Kidney (tissue), 13 donors: ENCODE measurements at regions not wholly inside any gene's neighbourhood (a gene's known extent, or its start where the extent isn't known, plus 50 kb on each side); places are given as distances from the start of the nearest gene placed in this dataset.

Source experiments
- DNase-seq, 5 donors: peaks; one replicate each; pipeline ENCODE4 v3.0.0-alpha.2; 2013 to 2020
- FAIRE-seq: peaks from 2 replicates; lab custom pipeline; 2012; peaks lifted over from hg19 to GRCh38; lab: Jason Lieb, UNC
- H3K27ac ChIP-seq, 2 donors: one replicate each; pipeline ENCODE4 v1.7.0; 2013; ENCODE audit warnings: low read depth in 2 of 2, low read length in 2 of 2, inconsistent platforms in 1 of 2
- H3K27me3 ChIP-seq: one replicate; pipeline ENCODE4 v1.7.1; 2013; ENCODE audit warnings: low read length, inconsistent platforms; ENCODE audit not compliant: control insufficient read depth, insufficient read depth
- H3K36me3 ChIP-seq, 3 donors: one replicate each; pipeline versions ENCODE4 v1.7.0 to v1.7.1; 2013; ENCODE audit warnings: low read length in 3 of 3, control low read depth in 1 of 3, inconsistent platforms in 1 of 3; ENCODE audit not compliant: insufficient read depth in 3 of 3, control insufficient read depth in 2 of 3
- H3K4me1 ChIP-seq, 3 donors: one replicate each; pipeline versions ENCODE4 v1.7.0 to v1.7.1; 2013; ENCODE audit warnings: low read length in 3 of 3, inconsistent platforms in 1 of 3, low read depth in 1 of 3; ENCODE audit not compliant: control insufficient read depth in 2 of 3, insufficient read depth in 2 of 3
- H3K4me3 ChIP-seq, 3 donors: one replicate each; pipeline versions ENCODE4 v1.7.0 to v1.8.1; 2013; ENCODE audit warnings: low read length in 3 of 3, control low read depth in 1 of 3, inconsistent platforms in 1 of 3
- H3K9ac ChIP-seq, 3 donors: one replicate each; pipeline versions ENCODE4 v1.7.0 to v1.7.1; 2013; ENCODE audit warnings: low read length in 3 of 3, control low read depth in 1 of 3, inconsistent platforms in 1 of 3
- H3K9me3 ChIP-seq, 3 donors: one replicate each; pipeline versions ENCODE4 v1.7.0 to v1.7.1; 2013; ENCODE audit warnings: low read length in 3 of 3, control low read depth in 1 of 3, inconsistent platforms in 1 of 3; ENCODE audit not compliant: control insufficient read depth in 2 of 3, insufficient read depth in 1 of 3
- CTCF ChIP-seq: IDR thresholded peaks from 3 replicates; pipeline ENCODE4 v1.5.1; 2012; ENCODE audit warnings: mild to moderate bottlenecking, moderate library complexity, borderline replicate concordance; ENCODE audit not compliant: insufficient read depth; ENCODE audit errors: extremely low read depth
- intact Hi-C: fragments of 100-400 bp; cut with DNase I; formaldehyde crosslinking; loops from one replicate; pipeline ENCODE4 v1.11.1; 2022
- donor health status: control.
- donor health status: control.
- donor health status: control.
- donor health status: control.
- donor health status: control.
- donor health status: DM: yes; HTN: yes; CAD: no.
- donor health status: Normal renal cell carcinoma (clear cell type).

GRCh38 chr15:29566914-29567313 is 255.4 kb downstream of the TJP1 start:
- no peak for DNase-seq
- intact Hi-C loops, result no loop called here
- FAIRE-seq, result no peak
- Histone ChIP-seq H3K4me1 (peaks cover 0 to 2% (median 0%) of the 10 kb centered on the region in 3 donors), H3K27ac (no peak overlapping the region), H3K9ac (no peak overlapping the region), H3K9me3 (no peaks in the 10 kb centered on the region), H3K4me3 (no peak overlapping the region), H3K36me3 (no peaks in the 10 kb centered on the region), H3K27me3 (peaks cover 2% of the 10 kb centered on the region)
- TF ChIP-seq CTCF, result no peak

- Histone ChIP-seq H3K9ac (no peak overlapping the region), H3K36me3 (no peaks in the 10 kb centered on the region), H3K4me1 (no peaks in the 10 kb centered on the region), H3K4me3 (no peak overlapping the region), H3K27me3 (no peaks in the 10 kb centered on the region), H3K27ac (no peak overlapping the region), H3K9me3 (no peaks in the 10 kb centered on the region)
- TF ChIP-seq CTCF, result no peak
- FAIRE-seq (no peak), DNase-seq (no peak)
- intact Hi-C loops, result no loop called here
Measured at GRCh38 chr15:29563112-29563511, 259.2 kb downstream of the TJP1 start.

GRCh38 chr15:29560896-29561295 is 261.4 kb downstream of the TJP1 start:
- H3K4me1 ChIP-seq, result no peaks in the 10 kb centered on the region
- no peak for TF ChIP-seq CTCF
- FAIRE-seq (no peak), DNase-seq (no peak)
- no peak overlapping the region for H3K27ac ChIP-seq
- no peak overlapping the region for H3K4me3 ChIP-seq
- intact Hi-C loops, result no loop called here
- no peaks in the 10 kb centered on the region for H3K9me3 ChIP-seq
- no peak overlapping the region for H3K9ac ChIP-seq
- H3K27me3 ChIP-seq, result no peaks in the 10 kb centered on the region
- no peaks in the 10 kb centered on the region for H3K36me3 ChIP-seq

GRCh38 chr15:29558261-29558660 is 264.0 kb downstream of the TJP1 start:
- Histone ChIP-seq H3K9ac (no peak overlapping the region), H3K36me3 (no peaks in the 10 kb centered on the region), H3K27me3 (no peaks in the 10 kb centered on the region), H3K4me3 (no peak overlapping the region), H3K9me3 (no peaks in the 10 kb centered on the region), H3K4me1 (no peaks in the 10 kb centered on the region), H3K27ac (no peak overlapping the region)
- DNase-seq, result no peak
- TF ChIP-seq CTCF, result no peak
- intact Hi-C loops, result no loop called here
- no peak for FAIRE-seq
